ENCODE measurements at regions not wholly inside any gene's neighbourhood (a gene's known extent, or its start where the extent isn't known, plus 50 kb on each side); places are given as distances from the start of the nearest gene placed in this dataset.

DNA sequence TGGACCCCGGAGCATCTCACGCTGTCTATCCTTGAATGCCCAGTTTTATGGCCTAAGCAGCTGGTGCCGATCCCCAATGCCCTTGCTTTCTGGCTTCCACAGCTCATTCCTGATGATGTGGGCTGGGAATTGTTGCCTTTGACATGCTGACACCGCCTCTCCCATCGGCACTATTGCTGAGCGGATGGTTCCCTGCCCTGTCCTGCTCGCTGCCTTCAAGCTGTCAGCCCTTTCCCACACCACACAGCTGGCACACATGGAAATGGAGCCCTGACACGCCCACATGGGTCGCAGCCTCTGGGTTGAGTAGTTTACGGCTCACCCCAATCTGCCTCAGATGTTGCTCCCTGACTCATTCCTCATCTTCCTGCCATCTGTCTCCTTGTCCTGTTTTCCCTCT, 110.2 kb upstream of the SESN3 start:
- no peak for DNase-seq

- peak; percentile 8 for DNase-seq
Measured at GRCh38 chr11:95339086-95339901, 108.3 kb upstream of the SESN3 start.

DNA sequence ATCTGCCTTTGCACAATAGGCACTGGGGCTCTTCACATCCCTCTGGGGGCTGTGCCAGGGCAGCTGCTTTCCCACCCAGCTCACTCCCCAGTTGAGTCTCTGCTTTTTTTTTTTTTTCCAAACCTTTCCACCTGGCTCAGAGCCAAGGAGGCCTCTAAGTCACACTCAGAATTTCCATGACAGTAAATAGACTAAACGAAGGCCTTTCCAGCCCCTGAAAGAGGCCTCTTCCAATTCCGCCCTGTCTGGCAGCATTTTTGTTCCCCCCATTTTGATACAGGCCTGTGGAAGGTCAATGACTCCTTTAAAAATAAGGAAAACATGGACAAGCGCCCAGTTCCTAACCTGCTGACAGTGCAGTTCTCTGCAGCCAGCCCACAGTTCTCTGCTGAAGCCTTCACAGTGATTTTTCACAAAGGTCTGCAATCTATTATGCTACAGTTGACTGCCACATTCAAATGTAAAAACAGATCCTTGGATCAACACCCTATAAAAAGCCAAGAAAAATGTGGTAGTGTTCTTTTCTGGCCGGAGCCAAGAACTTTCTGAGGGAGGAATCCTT, 107.5 kb upstream of the SESN3 start:
- DNase-seq, result no peak

GRCh38 chr11:95337972-95338429, 107.0 kb upstream of the SESN3 start:
- no peak for DNase-seq

- DNase-seq, result peak; percentile 41
Measured at GRCh38 chr11:95337175-95337957, 106.4 kb upstream of the SESN3 start.

GRCh38 chr11:95335989-95336388, 105.0 kb upstream of the SESN3 start:
- no peak for DNase-seq

DNA sequence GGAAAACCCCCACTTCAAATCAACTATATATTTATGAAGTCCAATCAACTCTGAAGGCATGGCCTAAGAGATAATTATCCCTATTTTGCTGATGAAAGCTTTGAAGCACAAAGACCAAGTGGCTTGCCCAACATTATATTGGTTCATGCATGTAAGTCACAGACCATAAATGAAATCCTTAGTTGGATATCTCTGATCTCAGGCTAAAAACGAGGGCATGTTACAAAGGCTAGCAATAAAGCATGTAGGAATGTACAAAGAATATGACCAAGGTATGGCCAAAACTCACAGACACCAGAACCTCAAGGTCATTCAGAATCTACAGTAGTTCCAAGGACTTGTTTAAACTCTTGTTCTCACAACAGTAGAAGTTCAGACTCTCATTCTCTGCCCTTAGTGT, 100.2 kb upstream of the SESN3 start:
- DNase-seq, result no peak

DNA sequence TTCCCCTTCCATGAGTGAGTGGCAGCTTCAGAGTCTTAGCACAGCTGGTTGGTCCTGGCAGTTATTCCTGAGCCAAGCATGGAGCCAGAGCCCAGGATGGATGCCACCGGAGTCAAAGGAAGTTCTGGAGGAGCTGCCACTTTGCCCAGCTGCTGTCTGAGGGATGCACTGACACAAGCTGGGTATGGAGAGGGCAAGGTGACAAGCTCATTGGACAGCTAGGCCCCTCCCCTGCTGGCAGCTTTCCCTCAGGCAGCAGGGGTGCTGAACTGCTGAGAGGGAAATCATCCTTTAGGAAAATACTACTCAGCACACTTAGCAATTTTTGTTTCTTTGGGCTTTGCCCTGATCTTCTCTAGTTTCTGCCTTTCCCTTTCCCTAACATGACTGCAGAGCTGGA, 99.3 kb upstream of the SESN3 start:
- no peak for DNase-seq

GRCh38 chr11:95327273-95327948, 96.4 kb upstream of the SESN3 start:
- no peak for DNase-seq

GRCh38 chr11:95325777-95326258, 94.8 kb upstream of the SESN3 start:
- DNase-seq, result no peak

DNA sequence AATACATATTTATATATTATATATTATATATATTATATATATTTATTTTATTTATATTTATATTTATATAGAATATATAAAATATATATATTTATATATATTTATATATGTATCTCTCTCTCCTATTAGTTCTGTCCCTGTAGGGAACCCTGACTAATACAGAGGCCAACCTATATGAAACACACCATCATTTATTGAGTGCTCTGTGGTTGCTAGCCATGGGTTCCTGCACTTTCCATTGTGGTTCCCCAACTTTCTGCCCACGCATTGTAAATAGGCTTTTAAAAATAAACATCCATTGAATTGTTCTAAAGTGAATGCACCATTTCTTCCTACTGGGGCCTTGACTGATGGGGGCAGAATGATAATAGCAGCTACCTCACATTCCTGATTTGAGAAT, 93.8 kb upstream of the SESN3 start:
- no peak for DNase-seq

GRCh38 chr11:95322539-95322938, 91.5 kb upstream of the SESN3 start:
- no peak for DNase-seq

- DNase-seq, result no peak
Measured at GRCh38 chr11:95318498-95318897, 87.5 kb upstream of the SESN3 start.

DNA sequence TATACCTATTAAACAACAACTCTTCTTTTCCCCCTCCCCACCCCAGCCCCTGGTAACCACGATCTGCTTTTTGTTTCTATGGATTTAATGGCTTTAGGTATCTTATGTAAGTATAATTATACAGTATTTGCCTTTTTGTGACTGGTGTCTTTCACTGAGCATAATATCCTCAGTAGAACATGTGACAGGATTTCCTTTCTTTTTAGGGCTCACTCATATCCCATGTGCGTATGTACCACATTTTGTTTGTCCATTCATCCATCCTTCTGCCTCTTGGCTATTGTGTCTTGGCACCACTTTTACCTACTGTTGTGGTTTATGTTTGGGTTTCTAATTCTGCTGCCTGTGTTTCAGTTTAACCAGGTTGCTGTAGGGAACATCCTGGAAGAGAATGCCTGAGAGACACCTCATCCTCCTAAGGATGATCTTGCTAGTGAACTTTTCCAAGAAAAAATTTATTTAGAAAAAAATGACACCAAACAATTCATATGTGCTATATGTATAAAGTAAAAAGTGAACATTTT, 77.6 kb upstream of the SESN3 start:
- no peak for DNase-seq

GRCh38 chr11:95307286-95307685, 76.3 kb upstream of the SESN3 start:
- no peak for DNase-seq

DNA sequence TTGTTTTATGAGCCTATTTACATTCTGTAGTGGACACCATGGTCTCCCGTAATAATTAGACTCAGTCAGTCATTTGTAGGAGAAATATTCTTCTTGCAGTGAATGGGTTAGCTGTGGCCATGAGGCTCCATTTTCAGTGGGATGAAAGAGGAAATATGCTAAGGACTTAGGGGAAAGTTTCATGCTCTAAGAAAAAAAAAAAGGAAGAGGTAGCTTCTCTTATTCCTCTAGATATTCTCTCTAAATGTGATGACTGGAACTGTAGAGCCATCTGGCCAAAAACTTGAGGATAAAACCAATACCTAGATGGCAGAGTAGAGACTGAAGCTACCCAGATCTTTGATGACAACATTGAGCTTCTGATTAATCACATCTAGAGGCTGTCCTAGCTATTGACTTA, 75.8 kb upstream of the SESN3 start:
- DNase-seq, result no peak

GRCh38 chr11:95306123-95306522, 75.1 kb upstream of the SESN3 start:
- no peak for DNase-seq

GRCh38 chr11:95305705-95306104, 74.7 kb upstream of the SESN3 start:
- DNase-seq, result no peak

DNA sequence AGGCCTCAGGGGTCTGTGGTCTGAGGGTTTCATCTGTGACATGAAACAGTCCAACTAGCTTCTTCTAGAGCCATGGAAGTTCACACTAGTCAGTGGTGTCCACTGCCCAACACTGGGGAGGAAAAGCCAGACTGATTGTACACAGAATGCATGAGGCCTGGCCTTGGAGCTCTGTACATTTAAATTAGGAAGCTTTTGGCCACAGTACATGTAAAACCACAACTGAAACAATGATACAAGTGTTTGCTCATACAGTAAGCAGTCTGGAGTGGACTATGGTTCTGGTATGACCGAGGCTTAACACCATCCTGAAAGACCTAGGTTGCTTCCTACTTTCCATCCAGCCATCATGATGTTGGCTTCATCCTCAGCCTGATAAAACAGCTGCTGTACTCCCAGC, 73.8 kb upstream of the SESN3 start:
- no peak for DNase-seq

DNA sequence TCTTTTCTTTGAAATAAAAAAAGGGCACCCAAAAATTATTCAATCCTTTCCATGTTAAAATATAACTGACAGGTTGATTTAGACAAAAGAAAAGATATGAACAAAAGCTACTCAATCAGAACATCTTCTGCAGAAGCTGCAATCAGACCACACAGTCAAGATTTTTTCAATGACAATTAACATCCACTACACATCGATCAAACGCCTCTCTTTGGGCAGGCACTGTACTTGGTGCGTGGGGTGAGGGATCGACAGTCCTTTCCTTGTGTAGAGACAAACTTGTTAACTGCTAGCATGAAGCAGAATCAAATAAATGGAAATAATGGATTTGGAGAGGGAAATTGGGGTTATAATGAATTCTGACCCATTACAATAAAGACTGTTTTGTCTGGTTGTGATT, 71.2 kb upstream of the SESN3 start:
- no peak for DNase-seq

DNA sequence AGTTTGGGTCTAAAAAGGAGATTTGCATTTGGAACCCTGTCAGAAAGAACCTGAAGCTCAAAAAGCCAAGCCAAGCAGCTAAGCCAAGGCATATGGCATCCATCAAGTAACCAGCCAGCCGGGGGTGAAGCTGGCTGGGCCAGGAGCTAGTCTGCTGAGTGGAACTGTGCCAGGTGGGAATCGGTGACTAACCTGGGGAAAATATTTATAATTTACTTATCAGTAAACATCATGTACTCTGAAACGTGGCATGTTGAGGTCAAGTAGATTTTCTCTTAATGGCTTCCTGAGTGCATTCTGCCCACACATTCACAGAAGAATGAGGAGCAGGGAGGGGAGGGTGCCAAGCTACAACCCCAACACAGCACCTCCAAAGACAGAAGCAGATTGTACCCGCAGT, 70.5 kb upstream of the SESN3 start:
- DNase-seq, result no peak

DNA sequence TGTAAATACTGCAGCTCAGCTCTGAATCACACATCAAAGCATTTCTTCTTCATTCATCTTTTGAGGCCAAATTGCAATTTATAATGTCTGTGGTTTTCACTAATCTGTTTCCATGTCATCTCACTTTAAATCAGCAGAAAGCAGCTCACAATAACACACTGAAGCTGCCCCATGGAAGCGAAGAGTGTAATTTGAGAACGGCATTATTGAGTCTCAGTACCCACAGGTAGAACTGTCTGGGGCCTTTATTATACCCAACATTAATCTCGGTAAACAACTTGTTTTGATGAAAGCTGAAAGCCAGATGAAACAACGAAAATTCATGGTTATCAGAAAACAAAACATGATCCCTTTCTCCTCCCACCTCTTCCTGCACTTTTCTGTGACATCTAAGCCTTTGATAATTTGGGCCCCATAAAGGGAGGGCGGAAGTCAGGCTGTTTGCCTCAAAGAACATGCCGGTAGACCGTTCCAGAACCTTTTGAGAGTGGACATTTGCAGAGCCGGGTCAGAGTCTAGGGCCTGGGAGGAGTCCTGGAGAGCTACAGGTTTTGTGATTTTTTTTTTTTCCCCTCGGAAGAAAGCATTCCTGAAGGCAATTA, 68.2 kb upstream of the SESN3 start:
- no peak for DNase-seq
